ENCODE measurements at regions not wholly inside any gene's neighbourhood (a gene's known extent, or its start where the extent isn't known, plus 50 kb on each side); places are given as distances from the start of the nearest gene placed in this dataset.

- H3K27ac ChIP-seq, result no peak overlapping the region
- TF ChIP-seq, protein P1, sequence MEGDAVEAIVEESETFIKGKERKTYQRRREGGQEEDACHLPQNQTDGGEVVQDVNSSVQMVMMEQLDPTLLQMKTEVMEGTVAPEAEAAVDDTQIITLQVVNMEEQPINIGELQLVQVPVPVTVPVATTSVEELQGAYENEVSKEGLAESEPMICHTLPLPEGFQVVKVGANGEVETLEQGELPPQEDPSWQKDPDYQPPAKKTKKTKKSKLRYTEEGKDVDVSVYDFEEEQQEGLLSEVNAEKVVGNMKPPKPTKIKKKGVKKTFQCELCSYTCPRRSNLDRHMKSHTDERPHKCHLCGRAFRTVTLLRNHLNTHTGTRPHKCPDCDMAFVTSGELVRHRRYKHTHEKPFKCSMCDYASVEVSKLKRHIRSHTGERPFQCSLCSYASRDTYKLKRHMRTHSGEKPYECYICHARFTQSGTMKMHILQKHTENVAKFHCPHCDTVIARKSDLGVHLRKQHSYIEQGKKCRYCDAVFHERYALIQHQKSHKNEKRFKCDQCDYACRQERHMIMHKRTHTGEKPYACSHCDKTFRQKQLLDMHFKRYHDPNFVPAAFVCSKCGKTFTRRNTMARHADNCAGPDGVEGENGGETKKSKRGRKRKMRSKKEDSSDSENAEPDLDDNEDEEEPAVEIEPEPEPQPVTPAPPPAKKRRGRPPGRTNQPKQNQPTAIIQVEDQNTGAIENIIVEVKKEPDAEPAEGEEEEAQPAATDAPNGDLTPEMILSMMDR (conservative IDR thresholded peaks at IDR 0.05), result no peak
Observed at GRCh38 chr13:73449252-73449651, 390.4 kb downstream of the KLF5 start.

DNA sequence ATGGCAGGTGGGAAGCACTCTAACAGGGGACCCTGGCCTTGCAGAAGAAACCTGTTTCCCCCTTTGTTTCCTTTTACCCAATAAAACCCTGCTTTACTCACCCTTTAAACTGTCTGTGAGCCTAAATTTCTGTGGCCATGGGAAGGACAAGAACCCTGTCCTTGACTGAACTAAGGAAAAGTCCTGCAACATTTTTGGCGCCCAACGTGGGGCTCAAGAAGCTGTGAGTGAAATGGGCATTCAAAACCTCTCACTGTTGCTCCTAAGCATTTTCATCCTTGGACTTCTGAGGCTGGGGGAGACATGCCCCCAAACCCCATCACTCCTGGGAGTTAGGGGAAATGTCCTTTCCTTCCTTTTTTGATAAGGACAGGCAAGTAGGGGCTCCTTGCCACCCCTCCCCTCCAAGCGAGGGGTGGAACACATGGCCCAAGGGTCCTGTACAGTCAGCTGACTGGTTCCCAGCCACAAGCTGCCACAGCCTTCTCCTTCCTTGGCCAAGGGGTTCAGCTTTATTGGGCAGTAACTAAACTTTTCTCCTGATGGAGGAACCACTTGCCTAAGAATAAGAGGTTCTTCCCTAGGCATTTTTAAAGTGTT is 381.6 kb downstream of the KLF5 start:
- no peak overlapping the region for H3K27ac ChIP-seq
- TF ChIP-seq, protein P1 (conservative IDR thresholded peaks at IDR 0.05), result no peak

- H3K27ac ChIP-seq, result no peak overlapping the region
- TF ChIP-seq, protein P1 (conservative IDR thresholded peaks at IDR 0.05), result no peak
Observed at GRCh38 chr13:73433890-73434289, 375.1 kb downstream of the KLF5 start.

- H3K27ac ChIP-seq, result no peak overlapping the region
- TF ChIP-seq, protein P1 (conservative IDR thresholded peaks at IDR 0.05), result no peak
Observed at GRCh38 chr13:73433458-73433857, 374.7 kb downstream of the KLF5 start.

GRCh38 chr13:73429701-73430100 is 370.9 kb downstream of the KLF5 start:
- no peak overlapping the region for H3K27ac ChIP-seq
- TF ChIP-seq, protein P1 (conservative IDR thresholded peaks at IDR 0.05), result no peak

DNA sequence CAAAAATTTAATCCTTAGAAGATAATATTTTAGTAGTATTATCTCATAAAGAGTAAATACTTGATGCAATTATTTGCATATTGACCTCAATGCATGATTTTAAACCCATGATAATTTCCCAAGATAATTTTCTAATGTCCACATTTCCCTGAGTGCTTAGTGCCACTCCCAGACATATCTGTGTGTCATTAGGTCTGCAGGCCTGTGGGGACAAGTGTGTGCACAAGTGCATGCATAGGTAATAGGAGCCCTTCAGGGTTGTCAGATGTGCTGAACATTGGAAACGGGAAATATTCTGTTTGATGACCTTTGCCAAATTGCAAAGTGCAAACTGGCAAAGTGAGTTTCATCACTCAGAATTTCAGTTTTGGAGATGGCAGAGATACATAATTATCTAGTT is 369.9 kb downstream of the KLF5 start:
- H3K27ac ChIP-seq, result no peak overlapping the region
- TF ChIP-seq, protein P1 (conservative IDR thresholded peaks at IDR 0.05), result no peak

- TF ChIP-seq, protein P1 (conservative IDR thresholded peaks at IDR 0.05), result no peak
- no peak overlapping the region for H3K27ac ChIP-seq
Observed at GRCh38 chr13:73428137-73428536, 369.3 kb downstream of the KLF5 start.
